HepG2 (cell line): ENCODE measurements at regions not wholly inside any gene's neighbourhood (a gene's known extent, or its start where the extent isn't known, plus 50 kb on each side); places are given as distances from the start of the nearest gene placed in this dataset.

Experiments
- ATAC-seq: fragments of 200-7000 bp; cut with Tn5 transposase; 3 replicates; pipeline ENCODE4 v1.9.1; 2020; ENCODE audit warnings: mild to moderate bottlenecking, moderate library complexity
- BruUV-seq: library from RNA; stranded (reverse); fragments of 400-500 nt; replicated peaks from 2 replicates; lab custom pipeline; 2021; lab: Mats Ljungman, UMichigan
- CTCF ChIA-PET: fragments of 300-600 bp; formaldehyde crosslinking; extraction: SDS; loops from one replicate; lab custom pipeline; 2021; ENCODE audit warnings: low total read pairs, inconsistent platforms, low intra/inter-chr PET ratio; lab: Yijun Ruan, JAX
- POLR2A ChIA-PET: fragments of 350-600 bp; sonication (Branson Sonifier 250); formaldehyde crosslinking; loops from one replicate; lab custom pipeline; 2020; ENCODE audit warnings: antibody characterized with exemption, inconsistent platforms; lab: Yijun Ruan, JAX
- DNase-seq: peaks from one replicate; pipeline ENCODE4 v3.0.0-alpha.2; 2015; ENCODE audit warnings: low spot score
- FAIRE-seq: peaks from 3 replicates; lab custom pipeline; 2011; peaks lifted over from hg19 to GRCh38; lab: Jason Lieb, UNC
- H2AFZ ChIP-seq: one replicate; pipeline ENCODE4 v1.6.1; 2011; ENCODE audit warnings: low read length, inconsistent platforms
- H3K27ac ChIP-seq: fragments of 300-600 bp; 3 replicates; pipeline ENCODE4 v1.8.0; 2011; ENCODE audit warnings: mixed run types, mild to moderate bottlenecking, mixed read lengths, low read length, inconsistent platforms; ENCODE audit not compliant: insufficient read depth; ENCODE audit errors: extremely low read length
- H3K27me3 ChIP-seq, 2 experiments: fragments of 200-600 bp in 1 of 2; 2 replicates in 1 of 2; 3 replicates in 1 of 2; pipeline versions ENCODE4 v1.6.0 to v1.8.0; 2011; ENCODE audit warnings: low read length in 2 of 2, mild to moderate bottlenecking in 2 of 2, moderate library complexity in 2 of 2, inconsistent platforms in 1 of 2; ENCODE audit not compliant: insufficient read depth in 2 of 2, control insufficient read depth in 1 of 2
- H3K36me3 ChIP-seq, 2 experiments: fragments of 200-600 bp in 1 of 2; replicated peaks in 1 of 2; 2 replicates in 1 of 2; 3 replicates in 1 of 2; pipeline versions ENCODE4 v1.5.1 to v1.8.0; 2011; ENCODE audit warnings: low read length in 2 of 2, inconsistent platforms in 1 of 2; ENCODE audit not compliant: insufficient read depth in 2 of 2, control insufficient read depth in 1 of 2
- H3K4me1 ChIP-seq: 2 replicates; pipeline ENCODE4 v1.5.1; 2012; ENCODE audit warnings: low read length, inconsistent platforms; ENCODE audit not compliant: insufficient read depth
- H3K4me2 ChIP-seq: 2 replicates; pipeline ENCODE4 v1.6.0; 2011; ENCODE audit warnings: low read depth, low read length, inconsistent platforms
- H3K4me3 ChIP-seq, 3 experiments: fragments of 200-600 bp in 1 of 3; sonication (generic), shearing (Covaris generic) in 1 of 3; replicated peaks in 1 of 3; 2 replicates each; pipeline ENCODE4 v1.5.1; 2011 to 2016; ENCODE audit warnings: low read length in 3 of 3, inconsistent platforms in 2 of 3, low read depth in 2 of 3, mild to moderate bottlenecking in 2 of 3, control low read depth in 1 of 3, mixed read lengths in 1 of 3; ENCODE audit not compliant: insufficient read depth in 1 of 3
- H3K79me2 ChIP-seq: one replicate; pipeline ENCODE4 v1.6.1; 2011; ENCODE audit warnings: low read length, inconsistent platforms; ENCODE audit not compliant: insufficient read depth
- H3K9ac ChIP-seq: 2 replicates; pipeline ENCODE4 v1.6.0; 2011; ENCODE audit warnings: mild to moderate bottlenecking, low read depth, low read length, inconsistent platforms; ENCODE audit not compliant: insufficient read depth
- H3K9me3 ChIP-seq: 2 replicates; pipeline ENCODE4 v1.5.1; 2012; ENCODE audit warnings: mild to moderate bottlenecking, low read length
- H4K20me1 ChIP-seq: 2 replicates; pipeline ENCODE4 v1.6.0; 2011; ENCODE audit warnings: inconsistent platforms, mild to moderate bottlenecking, low read length, moderate library complexity; ENCODE audit not compliant: insufficient read depth
- ATF7 ChIP-seq, 2 experiments: fragments of 450-650 bp in 1 of 2; sonication (generic) in 1 of 2; formaldehyde crosslinking in 1 of 2; IDR thresholded peaks; 2 replicates each; pipeline versions ENCODE4 v1.4.0 to v1.6.1; 2016 to 2020; ENCODE audit warnings: antibody characterized with exemption in 1 of 2, mild to moderate bottlenecking in 1 of 2, missing genetic modification reagents in 1 of 2
- ELF4 ChIP-seq: sonication (generic); formaldehyde crosslinking; IDR thresholded peaks from 2 replicates; pipeline ENCODE4 v1.5.0; 2020; ENCODE audit warnings: missing genetic modification reagents, mild to moderate bottlenecking, moderate library complexity, borderline replicate concordance
- GABPA ChIP-seq, 2 experiments: IDR thresholded peaks; 2 replicates each; pipeline ENCODE4 v1.6.1; 2011 to 2016; ENCODE audit warnings: low read depth in 2 of 2, low read length in 1 of 2, missing biosample characterization in 1 of 2, missing genetic modification characterization in 1 of 2
- GLI4 ChIP-seq: sonication (generic); formaldehyde crosslinking; IDR thresholded peaks from 2 replicates; pipeline ENCODE4 v1.5.1; 2020; ENCODE audit warnings: missing genetic modification reagents, mild to moderate bottlenecking, moderate library complexity, borderline replicate concordance
- HDAC1 ChIP-seq: sonication (generic); formaldehyde crosslinking; IDR thresholded peaks from 2 replicates; pipeline ENCODE4 v1.5.1; 2020; ENCODE audit warnings: mild to moderate bottlenecking, missing genetic modification reagents
- MLX ChIP-seq: IDR thresholded peaks from 2 replicates; pipeline ENCODE4 v1.6.1; 2016
- PBX3 ChIP-seq: sonication (generic); formaldehyde crosslinking; IDR thresholded peaks from 2 replicates; pipeline ENCODE4 v1.8.1; 2023; ENCODE audit warnings: missing genetic modification reagents, inconsistent platforms, borderline replicate concordance
- RCOR2 ChIP-seq: IDR thresholded peaks from 2 replicates; pipeline ENCODE4 v1.6.1; 2016; ENCODE audit warnings: missing biosample characterization, missing genetic modification reagents
- RXRA ChIP-seq: sonication (generic); formaldehyde crosslinking; IDR thresholded peaks from 2 replicates; pipeline ENCODE4 v1.5.1; 2020; ENCODE audit warnings: missing genetic modification reagents
- ZBTB43 ChIP-seq: sonication (generic); formaldehyde crosslinking; conservative IDR thresholded peaks from 2 replicates; pipeline ENCODE4 v1.4.0; 2020; ENCODE audit warnings: missing genetic modification reagents
- ZBTB8A ChIP-seq: sonication (generic); formaldehyde crosslinking; IDR thresholded peaks from 2 replicates; pipeline ENCODE4 v1.4.0; 2020; ENCODE audit warnings: mild to moderate bottlenecking, low read depth, missing genetic modification reagents, borderline replicate concordance
- ZFP36L1 ChIP-seq: sonication (generic); formaldehyde crosslinking; IDR thresholded peaks from 2 replicates; pipeline ENCODE4 v1.8.0; 2022; ENCODE audit warnings: mild to moderate bottlenecking, missing genetic modification reagents, moderate library complexity
- ZHX2 ChIP-seq, 2 experiments: sonication (generic) in 1 of 2; formaldehyde crosslinking in 1 of 2; IDR thresholded peaks; 2 replicates each; pipeline versions ENCODE4 v1.6.1 to v1.9.0; 2014 to 2022; ENCODE audit warnings: antibody characterized with exemption in 1 of 2, borderline replicate concordance in 1 of 2, inconsistent platforms in 1 of 2, low read depth in 1 of 2, missing genetic modification reagents in 1 of 2
- WGBS: methylation state at CpG from one replicate; pipeline ENCODE4 v1.1.6; 2017; ENCODE audit warnings: low lambda C conversion rate; 5-methylcytosine and 5-hydroxymethylcytosine counted together
- in situ Hi-C: cut with HindIII; loops from 2 replicates; pipeline ENCODE4 v1.10.0; 2017; ENCODE audit warnings: low pct_unique_long_range_greater_than_20kb; ENCODE audit not compliant: extremely low pct_ligation_motif_present
- intact Hi-C: fragments of 100-400 bp; cut with micrococcal nuclease; formaldehyde crosslinking; loops from one replicate; pipeline ENCODE4 v1.10.0; 2022; ENCODE audit not compliant: unreplicated experiment

GRCh38 chr7:94130716-94131115 lies 126.6 kb upstream of the BET1 start:
- Histone ChIP-seq H3K27ac (no peak overlapping the region), H2AFZ (no peak overlapping the region), H3K4me2 (no peak overlapping the region), H3K9me3 (no peaks in the 10 kb centered on the region), H3K4me3 (no peak overlapping the region), H3K36me3 (no peaks in the 10 kb centered on the region), H3K79me2 (no peaks in the 10 kb centered on the region), H3K9ac (no peak overlapping the region), H3K4me1 (peaks cover 6% of the 10 kb centered on the region; the same call in 1 of the 2 replicates), H3K27me3 (no peaks in the 10 kb centered on the region), H4K20me1 (no peaks in the 10 kb centered on the region)
- ChIA-PET CTCF (no interaction called here), POLR2A (no interaction called here)
- in situ Hi-C loops: no loop called here
- intact Hi-C loops: no loop called here
- 47% methylated on average over 3 of the region's 3 CpGs for WGBS
- FAIRE-seq (no peak), DNase-seq (no peak), ATAC-seq (no peak)
- BruUV-seq: no TSS peak
- TF ChIP-seq ZBTB8A (CRISPR knock-in tag): no peak
- no peak for TF ChIP-seq PBX3 (CRISPR knock-in tag)
- TF ChIP-seq GLI4 (CRISPR knock-in tag): no peak
- TF ChIP-seq ZFP36L1 (CRISPR knock-in tag): no peak
- no peak for TF ChIP-seq ELF4 (CRISPR knock-in tag)
- TF ChIP-seq ZBTB43 (CRISPR knock-in tag): no peak
- TF ChIP-seq MLX (CRISPR knock-in tag): no peak
- no peak for TF ChIP-seq RXRA (CRISPR knock-in tag)
- TF ChIP-seq GABPA (IDR thresholded peaks at IDR 0.05; ENCODE audit: low read depth, low read length): no peak
- TF ChIP-seq GABPA (CRISPR knock-in tag; IDR thresholded peaks at IDR 0.05; ENCODE audit: low read depth): no peak
- TF ChIP-seq ZHX2 (IDR thresholded peaks at IDR 0.05; ENCODE audit: low read depth): no peak
- no peak for TF ChIP-seq ZHX2 (CRISPR knock-in tag; IDR thresholded peaks at IDR 0.05; ENCODE audit: borderline replicate concordance)
- TF ChIP-seq ATF7 (IDR thresholded peaks at IDR 0.05): no peak
- TF ChIP-seq ATF7 (CRISPR knock-in tag; IDR thresholded peaks at IDR 0.05): no peak
- TF ChIP-seq RCOR2 (CRISPR knock-in tag): no peak
- TF ChIP-seq HDAC1 (CRISPR knock-in tag): no peak
